ENCODE measurements at regions not wholly inside any gene's neighbourhood (a gene's known extent, or its start where the extent isn't known, plus 50 kb on each side); places are given as distances from the start of the nearest gene placed in this dataset.

- no peak for TF ChIP-seq CTCF (IDR thresholded peaks at IDR 0.05; ENCODE audit: insufficient read depth, low read depth, low read length)
- no peak for TF ChIP-seq EZH2 (IDR thresholded peaks at IDR 0.05; ENCODE audit: insufficient read depth, low read length)
These were observed 95.8 kb upstream of the ELOVL6 start for GRCh38 chr4:110294165-110294564.

All from astrocyte (in vitro differentiated cells and primary cell).